Gastrocnemius medialis (tissue), 4 donors: ENCODE measurements at regions not wholly inside any gene's neighbourhood (a gene's known extent, or its start where the extent isn't known, plus 50 kb on each side); places are given as distances from the start of the nearest gene placed in this dataset.

Experiments used
- POLR2A ChIP-seq, 2 donors: fragments of 450-650 bp; IDR thresholded peaks; one replicate each; pipeline ENCODE4 v1.6.1; 2017; ENCODE audit warnings: antibody characterized with exemption in 2 of 2, mild to moderate bottlenecking in 2 of 2, moderate library complexity in 2 of 2
- TF ChIP-seq, protein P1 (sequence below), 5 experiments: fragments of 450-650 bp in 3 of 5; fragments of 200-600 bp in 2 of 5; sonication (generic) in 2 of 5; IDR thresholded peaks in 4 of 5; conservative IDR thresholded peaks in 1 of 5; 1 replicate in 4 of 5; 2 replicates in 1 of 5; pipeline ENCODE4 v1.5.1; 2016 to 2019; ENCODE audit warnings: antibody characterized with exemption in 5 of 5, mild to moderate bottlenecking in 3 of 5, moderate library complexity in 3 of 5

DNA sequence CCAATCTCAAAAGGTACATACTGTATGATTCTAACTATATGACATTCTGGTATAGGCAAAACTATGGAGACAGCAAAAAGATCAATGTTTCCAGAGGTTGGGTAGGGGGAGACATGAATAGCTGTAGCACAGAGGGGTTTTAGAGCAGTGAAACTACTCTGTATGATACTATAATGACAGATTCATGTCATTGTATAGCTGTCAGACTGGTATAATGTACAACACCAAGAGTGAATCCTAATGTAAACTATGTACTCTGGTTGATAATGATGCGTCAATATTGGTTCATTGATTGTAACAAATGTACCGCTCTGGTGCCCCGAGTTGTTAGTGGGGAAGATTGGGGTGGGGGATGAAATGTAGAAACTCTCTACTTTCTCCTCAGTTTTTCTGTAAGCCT lies 172.4 kb upstream of the SPOPL start:
- TF ChIP-seq, protein P1, sequence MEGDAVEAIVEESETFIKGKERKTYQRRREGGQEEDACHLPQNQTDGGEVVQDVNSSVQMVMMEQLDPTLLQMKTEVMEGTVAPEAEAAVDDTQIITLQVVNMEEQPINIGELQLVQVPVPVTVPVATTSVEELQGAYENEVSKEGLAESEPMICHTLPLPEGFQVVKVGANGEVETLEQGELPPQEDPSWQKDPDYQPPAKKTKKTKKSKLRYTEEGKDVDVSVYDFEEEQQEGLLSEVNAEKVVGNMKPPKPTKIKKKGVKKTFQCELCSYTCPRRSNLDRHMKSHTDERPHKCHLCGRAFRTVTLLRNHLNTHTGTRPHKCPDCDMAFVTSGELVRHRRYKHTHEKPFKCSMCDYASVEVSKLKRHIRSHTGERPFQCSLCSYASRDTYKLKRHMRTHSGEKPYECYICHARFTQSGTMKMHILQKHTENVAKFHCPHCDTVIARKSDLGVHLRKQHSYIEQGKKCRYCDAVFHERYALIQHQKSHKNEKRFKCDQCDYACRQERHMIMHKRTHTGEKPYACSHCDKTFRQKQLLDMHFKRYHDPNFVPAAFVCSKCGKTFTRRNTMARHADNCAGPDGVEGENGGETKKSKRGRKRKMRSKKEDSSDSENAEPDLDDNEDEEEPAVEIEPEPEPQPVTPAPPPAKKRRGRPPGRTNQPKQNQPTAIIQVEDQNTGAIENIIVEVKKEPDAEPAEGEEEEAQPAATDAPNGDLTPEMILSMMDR (IDR thresholded peaks at IDR 0.05 in 4 of 5, conservative IDR thresholded peaks at IDR 0.05 in 1 of 5), result no peak
- TF ChIP-seq POLR2A (IDR thresholded peaks at IDR 0.05), result no peak
